ENCODE measurements at regions not wholly inside any gene's neighbourhood (a gene's known extent, or its start where the extent isn't known, plus 50 kb on each side); places are given as distances from the start of the nearest gene placed in this dataset.

- Histone ChIP-seq H3K4me1 (no peaks in the 10 kb centered on the region), H3K9me3 (peaks cover 0 to 11% (median 0%) of the 10 kb centered on the region in 3 donors), H3K27ac (no peak overlapping the region), H3K36me3 (no peaks in the 10 kb centered on the region), H3K27me3 (no peaks in the 10 kb centered on the region), H3K4me3 (no peak overlapping the region)
- TF ChIP-seq CTCF (IDR thresholded peaks at IDR 0.05): no peak
- ATAC-seq: no peak
- 82 to 87% methylated on average over 2 of the region's 2 CpGs for WGBS, 2 donors (ENCODE audit: low coverage in 1 of 2)
These were observed 343.1 kb downstream of the ZFHX3 start for GRCh38 chr16:72704746-72705372.

DNA sequence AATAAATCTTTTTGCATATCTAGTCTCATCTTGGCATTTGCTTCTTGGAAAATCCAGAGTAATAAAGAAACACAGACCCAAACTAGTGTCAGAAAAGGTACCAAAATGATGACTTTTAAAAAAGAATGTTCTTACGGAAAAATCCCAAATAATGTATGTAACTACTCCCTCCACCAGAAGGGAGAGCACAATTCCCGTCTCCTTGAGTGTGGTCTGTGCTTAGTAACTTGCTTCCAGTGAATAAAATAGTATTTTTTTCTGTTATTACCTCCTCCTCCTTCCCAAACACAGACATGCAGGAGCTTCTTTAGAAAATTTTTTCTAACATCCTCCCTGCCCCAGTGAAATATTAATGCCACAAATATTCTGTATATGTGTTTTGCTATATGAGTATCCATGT lies 358.1 kb downstream of the ZFHX3 start:
- no peak for TF ChIP-seq POLR2AphosphoS5 (IDR thresholded peaks at IDR 0.05)
- no peak for TF ChIP-seq EP300 (IDR thresholded peaks at IDR 0.05)
- TF ChIP-seq CTCF (IDR thresholded peaks at IDR 0.05): no peak
- TF ChIP-seq POLR2A (IDR thresholded peaks at IDR 0.05): no peak
- H3K4me1 ChIP-seq: no peaks in the 10 kb centered on the region
- WGBS, 2 donors (ENCODE audit: low coverage in 1 of 2): 56 to 63% methylated on average over 1 to 2 of the region's 2 CpGs
- no peaks in the 10 kb centered on the region for H3K9me3 ChIP-seq
- H3K4me3 ChIP-seq: no peak overlapping the region
- ATAC-seq: no peak
- H3K36me3 ChIP-seq: no peaks in the 10 kb centered on the region
- H3K27me3 ChIP-seq: no peaks in the 10 kb centered on the region
- no peak overlapping the region for H3K27ac ChIP-seq

- H3K9me3 ChIP-seq: peaks cover 0 to 5% (median 0%) of the 10 kb centered on the region in 3 donors
- ATAC-seq: no peak
- WGBS, 2 donors (ENCODE audit: low coverage in 1 of 2): 93 to 96% methylated on average over 2 of the region's 2 CpGs
These were observed 367.2 kb downstream of the ZFHX3 start for GRCh38 chr16:72680732-72681131.

DNA sequence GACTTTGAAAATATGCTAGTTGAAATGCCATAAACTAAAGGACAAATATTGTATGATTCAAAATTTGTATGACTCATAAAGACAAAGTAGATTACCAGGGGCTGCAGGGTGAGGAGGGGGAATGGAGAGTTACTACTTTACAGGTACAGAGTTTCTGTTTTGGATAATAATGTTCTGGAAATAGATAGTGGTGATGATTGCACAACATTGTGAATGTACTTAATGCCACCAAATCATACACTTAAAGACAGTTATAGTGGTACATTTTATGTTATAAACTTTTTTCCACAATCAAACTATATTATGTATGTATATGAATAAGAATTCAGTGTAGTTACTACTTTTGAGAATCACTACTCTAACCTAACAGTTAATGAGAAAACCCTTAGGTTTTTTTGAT lies 368.1 kb downstream of the ZFHX3 start:
- H3K27ac ChIP-seq: no peak overlapping the region
- TF ChIP-seq EP300 (IDR thresholded peaks at IDR 0.05) (no peak), CTCF (IDR thresholded peaks at IDR 0.05) (no peak), POLR2AphosphoS5 (IDR thresholded peaks at IDR 0.05) (no peak), POLR2A (IDR thresholded peaks at IDR 0.05) (no peak)

More at GRCh38 chr16:72680732-72681131, 367.2 kb downstream of the ZFHX3 start:
- H3K27ac ChIP-seq: no peak overlapping the region
- no peak for TF ChIP-seq CTCF (IDR thresholded peaks at IDR 0.05)
- no peak for TF ChIP-seq POLR2AphosphoS5 (IDR thresholded peaks at IDR 0.05)
- no peak for TF ChIP-seq POLR2A (IDR thresholded peaks at IDR 0.05)
- TF ChIP-seq EP300 (IDR thresholded peaks at IDR 0.05): no peak
- no peaks in the 10 kb centered on the region for H3K4me1 ChIP-seq
- no peak overlapping the region for H3K4me3 ChIP-seq
- no peaks in the 10 kb centered on the region for H3K27me3 ChIP-seq
- H3K36me3 ChIP-seq: no peaks in the 10 kb centered on the region

DNA sequence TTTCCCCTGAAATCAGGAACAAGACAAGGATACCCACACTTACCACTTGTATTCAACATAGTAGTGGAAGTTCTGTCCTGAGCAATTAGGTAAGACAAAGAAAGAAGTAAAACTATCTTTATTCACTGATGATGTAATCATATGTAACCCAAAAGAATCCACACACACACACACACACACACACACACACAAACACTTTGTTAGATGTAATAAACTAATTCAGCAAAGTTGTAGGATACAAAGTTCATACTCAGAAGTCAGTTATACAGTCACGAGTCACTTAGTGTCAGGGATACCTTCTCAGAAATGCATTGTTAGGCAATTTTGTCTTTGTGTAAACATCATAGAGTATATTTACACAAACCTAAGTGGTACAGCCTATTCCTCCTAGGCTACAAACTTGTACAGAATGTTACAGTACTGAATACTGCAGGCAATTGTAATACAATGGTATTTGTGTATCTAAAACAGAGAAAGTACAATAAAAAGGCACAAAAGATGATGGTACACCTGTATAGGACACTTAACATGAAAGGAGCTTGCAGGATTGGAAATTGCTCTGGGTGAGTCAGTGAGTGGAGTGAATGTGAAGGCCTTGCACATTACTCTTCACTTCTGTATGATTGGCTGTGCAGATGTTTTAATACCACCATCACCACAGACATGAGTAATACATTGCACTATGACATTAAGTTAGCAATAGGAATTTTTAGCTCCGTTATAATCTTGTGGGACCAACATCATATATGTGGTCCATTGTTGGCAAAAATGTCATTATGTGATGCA lies 370.1 kb downstream of the ZFHX3 start:
- no peaks in the 10 kb centered on the region for H3K36me3 ChIP-seq
- no peaks in the 10 kb centered on the region for H3K27me3 ChIP-seq
- TF ChIP-seq CTCF (IDR thresholded peaks at IDR 0.05) (no peak), POLR2A (IDR thresholded peaks at IDR 0.05) (no peak), POLR2AphosphoS5 (IDR thresholded peaks at IDR 0.05) (no peak), EP300 (IDR thresholded peaks at IDR 0.05) (no peak)
- no peak overlapping the region for H3K4me3 ChIP-seq
- H3K4me1 ChIP-seq: no peaks in the 10 kb centered on the region
- WGBS, 2 donors (ENCODE audit: low coverage in 1 of 2): 86 to 90% methylated on average over 2 of the region's 2 CpGs
- no peak for ATAC-seq
- H3K27ac ChIP-seq: no peak overlapping the region
- H3K9me3 ChIP-seq: peaks cover 0 to 12% (median 0%) of the 10 kb centered on the region in 3 donors

More for the DNA sequence above, 368.1 kb downstream of the ZFHX3 start:
- no peaks in the 10 kb centered on the region for H3K36me3 ChIP-seq
- no peaks in the 10 kb centered on the region for H3K4me1 ChIP-seq
- no peak overlapping the region for H3K4me3 ChIP-seq
- no peaks in the 10 kb centered on the region for H3K27me3 ChIP-seq
- no peak for ATAC-seq
- peaks cover 0 to 5% (median 0%) of the 10 kb centered on the region in 3 donors for H3K9me3 ChIP-seq
